ENCODE measurements at regions not wholly inside any gene's neighbourhood (a gene's known extent, or its start where the extent isn't known, plus 50 kb on each side); places are given as distances from the start of the nearest gene placed in this dataset.

DNA sequence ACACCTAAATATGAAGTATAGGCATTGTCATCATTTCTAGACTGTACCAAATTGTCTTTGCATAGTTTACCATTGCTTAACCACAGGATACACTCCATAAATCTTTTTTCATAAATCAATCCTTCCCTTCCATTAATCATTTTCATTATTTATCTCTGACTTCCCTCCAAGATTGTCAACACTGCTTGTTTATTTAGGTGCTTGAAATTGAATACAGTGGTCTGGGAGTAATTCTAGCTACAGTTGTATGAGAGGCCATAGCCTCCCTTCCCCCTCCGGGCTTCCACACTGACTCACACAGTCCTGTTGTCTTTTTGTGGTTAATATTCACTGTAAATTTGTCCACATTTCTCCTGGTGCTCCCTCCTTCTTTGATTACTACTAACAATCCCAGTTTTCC is 114.2 kb upstream of the ARID2 start:
- CTCF ChIA-PET, result no interaction called here
- BruUV-seq (replicated peaks), result no TSS peak
- intact Hi-C loops (cut with micrococcal nuclease; ENCODE audit: unreplicated experiment), result no loop called here
- no peaks in the 10 kb centered on the region for H3K27me3 ChIP-seq (replicated peaks; ENCODE audit: insufficient read depth, low read depth, low read length, poor library complexity)
- no peaks in the 10 kb centered on the region for H3K4me1 ChIP-seq (ENCODE audit: insufficient read depth, low read length, poor library complexity, severe bottlenecking)
- H3K9me3 ChIP-seq (ENCODE audit: low read depth, low read length, poor library complexity, severe bottlenecking), result no peaks in the 10 kb centered on the region
- TF ChIP-seq, protein P1, sequence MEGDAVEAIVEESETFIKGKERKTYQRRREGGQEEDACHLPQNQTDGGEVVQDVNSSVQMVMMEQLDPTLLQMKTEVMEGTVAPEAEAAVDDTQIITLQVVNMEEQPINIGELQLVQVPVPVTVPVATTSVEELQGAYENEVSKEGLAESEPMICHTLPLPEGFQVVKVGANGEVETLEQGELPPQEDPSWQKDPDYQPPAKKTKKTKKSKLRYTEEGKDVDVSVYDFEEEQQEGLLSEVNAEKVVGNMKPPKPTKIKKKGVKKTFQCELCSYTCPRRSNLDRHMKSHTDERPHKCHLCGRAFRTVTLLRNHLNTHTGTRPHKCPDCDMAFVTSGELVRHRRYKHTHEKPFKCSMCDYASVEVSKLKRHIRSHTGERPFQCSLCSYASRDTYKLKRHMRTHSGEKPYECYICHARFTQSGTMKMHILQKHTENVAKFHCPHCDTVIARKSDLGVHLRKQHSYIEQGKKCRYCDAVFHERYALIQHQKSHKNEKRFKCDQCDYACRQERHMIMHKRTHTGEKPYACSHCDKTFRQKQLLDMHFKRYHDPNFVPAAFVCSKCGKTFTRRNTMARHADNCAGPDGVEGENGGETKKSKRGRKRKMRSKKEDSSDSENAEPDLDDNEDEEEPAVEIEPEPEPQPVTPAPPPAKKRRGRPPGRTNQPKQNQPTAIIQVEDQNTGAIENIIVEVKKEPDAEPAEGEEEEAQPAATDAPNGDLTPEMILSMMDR (conservative IDR thresholded peaks at IDR 0.05; ENCODE audit: low read depth, low read length), result no peak
- TF ChIP-seq EZH2 (IDR thresholded peaks at IDR 0.05; ENCODE audit: borderline replicate concordance, low read depth, low read length, poor library complexity, severe bottlenecking), result no peak
- H3K4me3 ChIP-seq (ENCODE audit: low read depth, low read length, poor library complexity, severe bottlenecking), result no peak overlapping the region
- no peaks in the 10 kb centered on the region for H3K36me3 ChIP-seq (ENCODE audit: insufficient read depth, low read length, poor library complexity, severe bottlenecking)
- no peak for DNase-seq (ENCODE audit: low spot score)
- H3K27ac ChIP-seq (ENCODE audit: low read depth, low read length, poor library complexity, severe bottlenecking), result no peak overlapping the region
- POLR2A ChIA-PET (ENCODE audit: low non-redundant PET), result no interaction called here

GRCh38 chr12:45619736-45620135 is 109.8 kb upstream of the ARID2 start:
- H3K27ac ChIP-seq (ENCODE audit: low read depth, low read length, poor library complexity, severe bottlenecking), result no peak overlapping the region

GRCh38 chr12:45621703-45622102 is 107.8 kb upstream of the ARID2 start:
- intact Hi-C loops (cut with micrococcal nuclease; ENCODE audit: unreplicated experiment), result no loop called here
- DNase-seq (ENCODE audit: low spot score), result no peak
- Histone ChIP-seq H3K9me3 (ENCODE audit: low read depth, low read length, poor library complexity, severe bottlenecking) (no peaks in the 10 kb centered on the region), H3K27ac (ENCODE audit: low read depth, low read length, poor library complexity, severe bottlenecking) (no peak overlapping the region), H3K4me3 (ENCODE audit: low read depth, low read length, poor library complexity, severe bottlenecking) (no peak overlapping the region), H3K36me3 (ENCODE audit: insufficient read depth, low read length, poor library complexity, severe bottlenecking) (no peaks in the 10 kb centered on the region), H3K27me3 (replicated peaks; ENCODE audit: insufficient read depth, low read depth, low read length, poor library complexity) (no peaks in the 10 kb centered on the region), H3K4me1 (ENCODE audit: insufficient read depth, low read length, poor library complexity, severe bottlenecking) (no peaks in the 10 kb centered on the region)
- CTCF ChIA-PET, result no interaction called here
- BruUV-seq (replicated peaks), result no TSS peak
- TF ChIP-seq, protein P1 (conservative IDR thresholded peaks at IDR 0.05; ENCODE audit: low read depth, low read length), result no peak
- no peak for TF ChIP-seq EZH2 (IDR thresholded peaks at IDR 0.05; ENCODE audit: borderline replicate concordance, low read depth, low read length, poor library complexity, severe bottlenecking)
- POLR2A ChIA-PET (ENCODE audit: low non-redundant PET), result no interaction called here

More at GRCh38 chr12:45619736-45620135, 109.8 kb upstream of the ARID2 start:
- DNase-seq (ENCODE audit: low spot score), result no peak
- ChIA-PET CTCF (no interaction called here), POLR2A (ENCODE audit: low non-redundant PET) (no interaction called here)
- no peaks in the 10 kb centered on the region for H3K36me3 ChIP-seq (ENCODE audit: insufficient read depth, low read length, poor library complexity, severe bottlenecking)
- no peaks in the 10 kb centered on the region for H3K4me1 ChIP-seq (ENCODE audit: insufficient read depth, low read length, poor library complexity, severe bottlenecking)
- TF ChIP-seq EZH2 (IDR thresholded peaks at IDR 0.05; ENCODE audit: borderline replicate concordance, low read depth, low read length, poor library complexity, severe bottlenecking), result no peak
- TF ChIP-seq, protein P1 (conservative IDR thresholded peaks at IDR 0.05; ENCODE audit: low read depth, low read length), result no peak
- H3K27me3 ChIP-seq (replicated peaks; ENCODE audit: insufficient read depth, low read depth, low read length, poor library complexity), result no peaks in the 10 kb centered on the region
- intact Hi-C loops (cut with micrococcal nuclease; ENCODE audit: unreplicated experiment), result no loop called here
- BruUV-seq (replicated peaks), result no TSS peak
- H3K4me3 ChIP-seq (ENCODE audit: low read depth, low read length, poor library complexity, severe bottlenecking), result no peak overlapping the region
- H3K9me3 ChIP-seq (ENCODE audit: low read depth, low read length, poor library complexity, severe bottlenecking), result no peaks in the 10 kb centered on the region

All from A673 (cell line).